WTC11 (cell line): ENCODE measurements at regions not wholly inside any gene's neighbourhood (a gene's known extent, or its start where the extent isn't known, plus 50 kb on each side); places are given as distances from the start of the nearest gene placed in this dataset.

Source experiments
- FOXK1 ChIP-seq: sonication (generic); formaldehyde crosslinking; IDR thresholded peaks from 2 replicates; pipeline ENCODE4 v1.8.0; 2022; ENCODE audit warnings: mild to moderate bottlenecking, moderate library complexity, missing genetic modification reagents
- NFYB ChIP-seq: sonication (generic); formaldehyde crosslinking; conservative IDR thresholded peaks from 2 replicates; pipeline ENCODE4 v1.8.0; 2022; ENCODE audit warnings: low read depth, missing genetic modification reagents
- TF ChIP-seq, protein P1 (sequence below): sonication (generic); formaldehyde crosslinking; IDR thresholded peaks from 2 replicates; pipeline ENCODE4 v1.8.1; 2023; ENCODE audit warnings: mild to moderate bottlenecking, missing genetic modification reagents, moderate library complexity

DNA sequence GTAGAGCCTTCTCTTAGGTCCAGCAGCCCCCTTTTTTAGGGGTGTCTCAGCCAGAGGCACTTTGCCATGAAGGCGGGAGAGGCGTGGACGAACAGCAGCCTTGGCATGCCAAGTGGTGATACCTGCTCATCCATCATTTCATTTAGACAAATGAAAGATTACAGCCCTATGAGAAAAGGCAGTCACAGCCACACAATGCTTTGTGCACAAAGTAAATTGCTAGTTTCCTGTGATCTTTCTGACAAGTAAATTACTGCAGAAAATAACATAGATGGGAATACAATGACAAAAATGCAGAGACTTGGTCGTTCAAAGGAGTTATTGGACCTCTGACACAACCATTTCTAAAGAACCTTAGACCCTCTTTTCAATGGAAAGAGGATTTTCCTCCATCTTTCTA is 94.9 kb downstream of the RND3 start:
- TF ChIP-seq NFYB (CRISPR knock-in tag) (no peak), FOXK1 (CRISPR knock-in tag) (no peak)
- TF ChIP-seq, protein P1, sequence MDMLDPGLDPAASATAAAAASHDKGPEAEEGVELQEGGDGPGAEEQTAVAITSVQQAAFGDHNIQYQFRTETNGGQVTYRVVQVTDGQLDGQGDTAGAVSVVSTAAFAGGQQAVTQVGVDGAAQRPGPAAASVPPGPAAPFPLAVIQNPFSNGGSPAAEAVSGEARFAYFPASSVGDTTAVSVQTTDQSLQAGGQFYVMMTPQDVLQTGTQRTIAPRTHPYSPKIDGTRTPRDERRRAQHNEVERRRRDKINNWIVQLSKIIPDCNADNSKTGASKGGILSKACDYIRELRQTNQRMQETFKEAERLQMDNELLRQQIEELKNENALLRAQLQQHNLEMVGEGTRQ (CRISPR knock-in tag): no peak
